Trophoblast cell (in vitro differentiated cells and primary cell): ENCODE measurements at regions not wholly inside any gene's neighbourhood (a gene's known extent, or its start where the extent isn't known, plus 50 kb on each side); places are given as distances from the start of the nearest gene placed in this dataset.
"Not testable (repeated sequence)": the region's sequence is repeated elsewhere in the genome, so short reads cannot be mapped to it uniquely, and the experiment has no call there.

ENCODE experiments used
- DNase-seq, 2 donors: peaks; one replicate each; pipeline ENCODE4 v3.0.0-alpha.2; 2016
- H2AFZ ChIP-seq: 2 replicates; pipeline ENCODE4 v1.6.1; 2013; ENCODE audit warnings: low read length, moderate library complexity, mild to moderate bottlenecking; ENCODE audit not compliant: insufficient read depth, poor library complexity
- H2AK5ac ChIP-seq: 2 replicates; pipeline ENCODE4 v1.6.1; 2013; ENCODE audit warnings: mild to moderate bottlenecking, low read length
- H2BK120ac ChIP-seq: 2 replicates; pipeline ENCODE4 v1.6.1; 2013; ENCODE audit warnings: low read length, mild to moderate bottlenecking, moderate library complexity; ENCODE audit not compliant: insufficient read depth, poor library complexity
- H2BK12ac ChIP-seq: 2 replicates; pipeline ENCODE4 v1.6.1; 2013; ENCODE audit warnings: mild to moderate bottlenecking, low read length, moderate library complexity
- H2BK5ac ChIP-seq: 2 replicates; pipeline ENCODE4 v1.6.1; 2013; ENCODE audit warnings: low read length, low read depth, moderate library complexity, mild to moderate bottlenecking; ENCODE audit not compliant: poor library complexity
- H3K14ac ChIP-seq: 2 replicates; pipeline ENCODE4 v1.6.1; 2013; ENCODE audit warnings: mild to moderate bottlenecking, low read length
- H3K18ac ChIP-seq: 2 replicates; pipeline ENCODE4 v1.6.1; 2013; ENCODE audit warnings: mild to moderate bottlenecking, low read length
- H3K23ac ChIP-seq: 2 replicates; pipeline ENCODE4 v1.6.1; 2013; ENCODE audit warnings: low read length
- H3K27ac ChIP-seq: 2 replicates; pipeline ENCODE4 v1.5.1; 2013; ENCODE audit warnings: low read depth, mild to moderate bottlenecking, inconsistent platforms, low read length, moderate library complexity
- H3K27me3 ChIP-seq: 2 replicates; pipeline ENCODE4 v1.6.1; 2013; ENCODE audit warnings: inconsistent platforms, mild to moderate bottlenecking, low read length, moderate library complexity; ENCODE audit not compliant: insufficient read depth
- H3K36me3 ChIP-seq, 2 experiments: 1 replicate in 1 of 2; 2 replicates in 1 of 2; pipeline ENCODE4 v1.6.1; 2013; ENCODE audit warnings: low read length in 2 of 2, mild to moderate bottlenecking in 2 of 2, moderate library complexity in 1 of 2; ENCODE audit not compliant: insufficient read depth in 2 of 2, control insufficient read depth in 1 of 2
- H3K4ac ChIP-seq: 2 replicates; pipeline ENCODE4 v1.6.1; 2013; ENCODE audit warnings: low read depth, mild to moderate bottlenecking, low read length, moderate library complexity
- H3K4me1 ChIP-seq, 2 experiments: 1 replicate in 1 of 2; 2 replicates in 1 of 2; pipeline ENCODE4 v1.6.1; 2013; ENCODE audit warnings: low read length in 2 of 2, mild to moderate bottlenecking in 2 of 2, moderate library complexity in 1 of 2; ENCODE audit not compliant: insufficient read depth in 2 of 2, control insufficient read depth in 1 of 2
- H3K4me2 ChIP-seq: 2 replicates; pipeline ENCODE4 v1.6.1; 2013; ENCODE audit warnings: inconsistent platforms, mild to moderate bottlenecking, low read length, moderate library complexity
- H3K4me3 ChIP-seq: 2 replicates; pipeline ENCODE4 v1.5.1; 2013; ENCODE audit warnings: mild to moderate bottlenecking, low read depth, low read length, inconsistent platforms
- H3K79me1 ChIP-seq: one replicate; pipeline ENCODE4 v1.6.1; 2013; ENCODE audit warnings: low read length
- H3K79me2 ChIP-seq: 2 replicates; pipeline ENCODE4 v1.6.1; 2013; ENCODE audit warnings: low read length, mild to moderate bottlenecking; ENCODE audit not compliant: control insufficient read depth, insufficient read depth, poor library complexity
- H3K9ac ChIP-seq: 2 replicates; pipeline ENCODE4 v1.6.1; 2013; ENCODE audit warnings: mild to moderate bottlenecking, low read length
- H3K9me3 ChIP-seq: 2 replicates; pipeline ENCODE4 v1.6.1; 2013; ENCODE audit warnings: low read depth, mild to moderate bottlenecking, control low read depth, inconsistent platforms, low read length; ENCODE audit not compliant: insufficient read depth
- H4K12ac ChIP-seq: 2 replicates; pipeline ENCODE4 v1.6.1; 2013; ENCODE audit warnings: low read depth, mild to moderate bottlenecking, low read length, moderate library complexity
- H4K8ac ChIP-seq: 2 replicates; pipeline ENCODE4 v1.6.1; 2013; ENCODE audit warnings: low read depth, mild to moderate bottlenecking, low read length, moderate library complexity
- H4K91ac ChIP-seq: one replicate; pipeline ENCODE4 v1.6.1; 2013; ENCODE audit warnings: low read depth, mild to moderate bottlenecking, low read length, moderate library complexity
- WGBS: extraction: QIAGEN DNeasy Blood & Tissue Kit; methylation state at CpG from one replicate; pipeline ENCODE4 v1.1.7; 2013; ENCODE audit warnings: missing lambda C conversion rate; ENCODE audit not compliant: insufficient read length, insufficient coverage; ENCODE audit errors: extremely low coverage; 5-methylcytosine and 5-hydroxymethylcytosine counted together

- not testable (repeated sequence) for H3K79me1 ChIP-seq, H4K12ac ChIP-seq, H3K79me2 ChIP-seq, H4K8ac ChIP-seq, H3K4me3 ChIP-seq, DNase-seq, H2AFZ ChIP-seq, H3K4ac ChIP-seq, H3K27me3 ChIP-seq, H4K91ac ChIP-seq, H2BK5ac ChIP-seq, H3K9ac ChIP-seq, H3K23ac ChIP-seq, H3K27ac ChIP-seq, H2AK5ac ChIP-seq, H3K9me3 ChIP-seq, H2BK12ac ChIP-seq, H3K14ac ChIP-seq, H3K4me1 ChIP-seq, H3K18ac ChIP-seq, H3K4me2 ChIP-seq, H3K36me3 ChIP-seq
- WGBS: no CpG with 5 or more reads among the region's 1 CpG
- H2BK120ac ChIP-seq: peak overlapping the region; percentile 28
Measured at GRCh38 chr13:50510885-50511545, 332.5 kb downstream of the DLEU7 start.

DNA sequence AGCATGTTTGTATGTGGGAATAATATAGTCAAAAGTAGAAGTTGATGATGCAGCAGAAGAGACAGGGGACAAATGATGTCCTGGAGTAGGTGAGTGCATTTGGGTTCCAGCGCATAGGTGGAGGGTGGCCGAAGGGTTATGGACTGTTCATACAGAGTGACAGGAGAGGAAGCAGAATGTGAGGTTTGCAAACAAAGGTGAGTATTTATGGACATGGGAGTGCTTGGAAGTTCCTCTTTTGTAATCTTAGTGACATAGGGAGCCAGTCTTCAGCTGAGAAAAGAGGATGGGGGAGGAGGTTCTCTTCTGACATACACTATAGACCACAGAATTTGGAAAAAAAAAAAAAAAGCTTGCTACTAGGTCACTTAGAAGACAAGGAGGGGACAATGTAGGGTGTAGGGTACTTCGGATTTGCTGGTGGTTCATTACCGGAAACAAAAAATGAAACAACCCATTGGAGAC, 331.6 kb downstream of the DLEU7 start:
- Histone ChIP-seq H2AFZ (no peak overlapping the region), H4K12ac (no peak overlapping the region), H2BK12ac (no peak overlapping the region), H3K9ac (no peak overlapping the region), H3K27ac (no peak overlapping the region), H2BK5ac (no peak overlapping the region), H3K4me2 (no peak overlapping the region), H3K4me3 (no peak overlapping the region), H4K91ac (no peak overlapping the region), H2AK5ac (no peak overlapping the region), H3K14ac (no peak overlapping the region), H3K23ac (no peak overlapping the region), H3K27me3 (no peaks in the 10 kb centered on the region), H2BK120ac (no peak overlapping the region), H3K79me1 (no peaks in the 10 kb centered on the region), H3K18ac (no peak overlapping the region), H3K4me1 (no peaks in the 10 kb centered on the region), H3K9me3 (peaks cover 6% of the 10 kb centered on the region), H3K79me2 (no peaks in the 10 kb centered on the region), H3K36me3 (no peaks in the 10 kb centered on the region), H3K4ac (no peak overlapping the region), H4K8ac (no peak overlapping the region)
- no peak for DNase-seq
- no CpG with 5 or more reads among the region's 4 CpGs for WGBS

- H3K4ac ChIP-seq: no peak overlapping the region
- DNase-seq: no peak
- H3K4me2 ChIP-seq: no peak overlapping the region
- H2BK12ac ChIP-seq: no peak overlapping the region
- H3K79me1 ChIP-seq: no peaks in the 10 kb centered on the region
- no peak overlapping the region for H3K18ac ChIP-seq
- H3K4me3 ChIP-seq: no peak overlapping the region
- peak overlapping the region; percentile 42 for H3K27ac ChIP-seq
- H4K12ac ChIP-seq: no peak overlapping the region
- WGBS: no CpG with 5 or more reads among the region's 12 CpGs
- H3K79me2 ChIP-seq: no peaks in the 10 kb centered on the region
- no peak overlapping the region for H2BK120ac ChIP-seq
- no peak overlapping the region for H3K23ac ChIP-seq
- no peaks in the 10 kb centered on the region for H3K27me3 ChIP-seq
- no peak overlapping the region for H3K14ac ChIP-seq
- no peak overlapping the region for H2AFZ ChIP-seq
- H2AK5ac ChIP-seq: no peak overlapping the region
- no peaks in the 10 kb centered on the region for H3K4me1 ChIP-seq
- peaks cover 6% of the 10 kb centered on the region for H3K9me3 ChIP-seq
- no peak overlapping the region for H2BK5ac ChIP-seq
- no peak overlapping the region for H4K91ac ChIP-seq
- H3K9ac ChIP-seq: no peak overlapping the region
- no peak overlapping the region for H4K8ac ChIP-seq
- no peaks in the 10 kb centered on the region for H3K36me3 ChIP-seq
Measured at GRCh38 chr13:50512474-50513299, 330.8 kb downstream of the DLEU7 start.

DNA sequence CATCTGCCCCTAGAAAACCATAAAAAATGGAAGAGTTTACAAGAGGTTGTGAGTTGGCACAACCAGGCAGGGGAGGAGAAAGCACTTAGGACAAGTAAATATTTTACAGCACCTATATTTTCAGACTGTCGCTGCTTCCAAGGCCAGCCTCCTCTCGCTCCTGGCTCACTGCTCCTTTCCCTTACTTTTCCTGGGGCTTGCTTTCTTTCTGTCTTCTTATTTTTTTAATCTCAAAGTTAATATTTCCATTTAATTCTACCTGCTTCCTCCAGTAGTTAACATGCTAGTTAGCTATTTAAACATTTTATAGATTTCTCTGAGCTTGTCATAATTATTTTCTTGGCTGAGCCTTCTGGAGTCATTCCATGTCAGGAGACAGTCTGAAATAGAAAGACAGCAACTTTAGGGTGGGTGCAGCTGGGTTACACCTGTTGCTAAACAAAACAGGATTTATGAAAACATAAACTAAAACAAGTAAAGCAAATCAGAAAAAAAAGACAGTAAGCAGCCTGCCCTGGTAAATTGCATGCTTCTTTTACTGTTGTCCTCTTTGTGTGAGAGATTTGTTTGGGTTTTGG, 330.1 kb downstream of the DLEU7 start:
- Histone ChIP-seq H2BK5ac (no peak overlapping the region), H3K27me3 (no peaks in the 10 kb centered on the region), H3K18ac (no peak overlapping the region), H3K36me3 (no peaks in the 10 kb centered on the region), H3K79me2 (no peaks in the 10 kb centered on the region), H3K4me2 (no peak overlapping the region), H2BK12ac (no peak overlapping the region), H2AFZ (no peak overlapping the region), H3K4me3 (no peak overlapping the region), H3K27ac (no peak overlapping the region), H3K14ac (no peak overlapping the region), H3K79me1 (no peaks in the 10 kb centered on the region), H2AK5ac (no peak overlapping the region), H3K4me1 (no peaks in the 10 kb centered on the region), H4K8ac (no peak overlapping the region), H3K9me3 (peaks cover 6% of the 10 kb centered on the region), H2BK120ac (no peak overlapping the region), H4K12ac (no peak overlapping the region), H4K91ac (no peak overlapping the region), H3K4ac (no peak overlapping the region), H3K23ac (no peak overlapping the region), H3K9ac (no peak overlapping the region)
- no CpG with 5 or more reads among the region's 2 CpGs for WGBS
- DNase-seq: no peak
